ENCODE measurements at regions not wholly inside any gene's neighbourhood (a gene's known extent, or its start where the extent isn't known, plus 50 kb on each side); places are given as distances from the start of the nearest gene placed in this dataset.

GRCh38 chr2:82986899-82987298 is 1472.2 kb downstream of the SUCLG1 start:
- Histone ChIP-seq H3K4me1 (ENCODE audit: insufficient read depth, poor library complexity, severe bottlenecking) (no peaks in the 10 kb centered on the region), H3K4me3 (ENCODE audit: severe bottlenecking) (no peak overlapping the region), H3K36me3 (ENCODE audit: low read depth) (no peaks in the 10 kb centered on the region), H3K9me3 (ENCODE audit: severe bottlenecking) (no peaks in the 10 kb centered on the region), H3K27ac (ENCODE audit: poor library complexity, severe bottlenecking) (no peak overlapping the region), H3K27me3 (ENCODE audit: insufficient read depth, poor library complexity, severe bottlenecking) (no peaks in the 10 kb centered on the region)
- DNase-seq (ENCODE audit: low spot score) (no peak), ATAC-seq (ENCODE audit: low read depth) (no peak)
- no peak for TF ChIP-seq CTCF (IDR thresholded peaks at IDR 0.05; ENCODE audit: poor library complexity, severe bottlenecking)

DNA sequence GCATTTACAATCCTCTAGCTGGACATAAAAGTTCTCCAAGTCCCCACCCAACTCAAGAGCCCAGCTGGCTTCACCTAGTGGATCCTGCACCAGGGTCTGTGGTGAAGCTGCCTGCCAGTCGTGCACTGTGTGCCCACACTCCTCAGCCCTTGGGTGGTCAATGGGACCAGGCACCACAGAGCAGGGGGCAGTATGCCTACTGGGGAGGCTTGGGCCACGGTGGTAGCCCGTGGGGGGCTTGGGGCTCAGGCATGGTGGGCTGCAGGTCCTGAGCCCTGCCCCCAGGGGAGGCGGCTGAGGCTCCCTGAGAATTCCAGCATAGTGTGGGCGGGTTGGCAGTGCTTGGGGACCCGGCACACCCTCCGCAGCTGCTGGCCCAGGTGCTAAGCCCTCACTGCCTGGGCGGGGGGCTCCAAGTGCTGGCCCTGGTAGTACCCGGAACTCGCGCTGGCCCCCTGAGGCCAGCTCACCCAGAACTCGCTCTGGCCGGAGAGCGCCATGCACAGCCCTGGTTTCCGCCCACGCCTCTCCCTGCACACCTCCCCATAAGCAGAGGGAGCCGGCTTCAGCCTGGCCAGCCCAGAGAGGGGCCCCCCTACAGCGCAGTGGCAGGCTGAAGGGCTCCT is 1473.4 kb downstream of the SUCLG1 start:
- no peaks in the 10 kb centered on the region for H3K4me1 ChIP-seq (ENCODE audit: insufficient read depth, poor library complexity, severe bottlenecking)
- no peaks in the 10 kb centered on the region for H3K9me3 ChIP-seq (ENCODE audit: severe bottlenecking)
- no peak for ATAC-seq (ENCODE audit: low read depth)
- no peak for TF ChIP-seq CTCF (IDR thresholded peaks at IDR 0.05; ENCODE audit: poor library complexity, severe bottlenecking)
- H3K27me3 ChIP-seq (ENCODE audit: insufficient read depth, poor library complexity, severe bottlenecking), result no peaks in the 10 kb centered on the region
- H3K36me3 ChIP-seq (ENCODE audit: low read depth), result no peaks in the 10 kb centered on the region
- H3K27ac ChIP-seq (ENCODE audit: poor library complexity, severe bottlenecking), result no peak overlapping the region
- DNase-seq (ENCODE audit: low spot score), result no peak
- no peak overlapping the region for H3K4me3 ChIP-seq (ENCODE audit: severe bottlenecking)

DNA sequence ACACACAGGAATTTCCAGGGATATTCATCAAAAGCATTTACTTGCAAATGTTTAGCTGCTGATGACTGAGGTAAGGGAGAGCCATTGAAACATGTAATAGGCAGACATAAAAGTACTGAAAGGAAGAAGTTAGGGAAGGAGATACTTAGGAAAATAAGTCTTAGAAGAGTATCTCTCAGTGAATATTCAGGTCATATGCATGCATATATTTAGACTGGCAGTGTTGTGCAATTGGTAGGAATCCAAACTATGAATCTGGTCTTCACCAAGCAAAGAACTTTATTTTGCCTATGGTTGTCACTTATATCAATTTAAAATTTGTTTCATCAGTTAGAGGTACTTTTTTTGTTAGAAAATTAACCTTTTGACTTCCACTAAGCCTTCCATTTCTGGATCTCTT is 1490.7 kb downstream of the SUCLG1 start:
- no peaks in the 10 kb centered on the region for H3K4me1 ChIP-seq (ENCODE audit: insufficient read depth, poor library complexity, severe bottlenecking)
- DNase-seq (ENCODE audit: low spot score) (no peak), ATAC-seq (ENCODE audit: low read depth) (no peak)
- H3K27ac ChIP-seq (ENCODE audit: poor library complexity, severe bottlenecking), result no peak overlapping the region
- no peaks in the 10 kb centered on the region for H3K36me3 ChIP-seq (ENCODE audit: low read depth)
- no peak for TF ChIP-seq CTCF (IDR thresholded peaks at IDR 0.05; ENCODE audit: poor library complexity, severe bottlenecking)
- no peaks in the 10 kb centered on the region for H3K27me3 ChIP-seq (ENCODE audit: insufficient read depth, poor library complexity, severe bottlenecking)
- H3K9me3 ChIP-seq (ENCODE audit: severe bottlenecking), result no peaks in the 10 kb centered on the region
- no peak overlapping the region for H3K4me3 ChIP-seq (ENCODE audit: severe bottlenecking)

GRCh38 chr2:82964341-82964740 is 1494.7 kb downstream of the SUCLG1 start:
- Histone ChIP-seq H3K36me3 (ENCODE audit: low read depth) (no peaks in the 10 kb centered on the region), H3K9me3 (ENCODE audit: severe bottlenecking) (no peaks in the 10 kb centered on the region), H3K4me1 (ENCODE audit: insufficient read depth, poor library complexity, severe bottlenecking) (no peaks in the 10 kb centered on the region), H3K27ac (ENCODE audit: poor library complexity, severe bottlenecking) (no peak overlapping the region), H3K27me3 (ENCODE audit: insufficient read depth, poor library complexity, severe bottlenecking) (no peaks in the 10 kb centered on the region), H3K4me3 (ENCODE audit: severe bottlenecking) (no peak overlapping the region)
- no peak for ATAC-seq (ENCODE audit: low read depth)
- no peak for TF ChIP-seq CTCF (IDR thresholded peaks at IDR 0.05; ENCODE audit: poor library complexity, severe bottlenecking)
- no peak for DNase-seq (ENCODE audit: low spot score)

DNA sequence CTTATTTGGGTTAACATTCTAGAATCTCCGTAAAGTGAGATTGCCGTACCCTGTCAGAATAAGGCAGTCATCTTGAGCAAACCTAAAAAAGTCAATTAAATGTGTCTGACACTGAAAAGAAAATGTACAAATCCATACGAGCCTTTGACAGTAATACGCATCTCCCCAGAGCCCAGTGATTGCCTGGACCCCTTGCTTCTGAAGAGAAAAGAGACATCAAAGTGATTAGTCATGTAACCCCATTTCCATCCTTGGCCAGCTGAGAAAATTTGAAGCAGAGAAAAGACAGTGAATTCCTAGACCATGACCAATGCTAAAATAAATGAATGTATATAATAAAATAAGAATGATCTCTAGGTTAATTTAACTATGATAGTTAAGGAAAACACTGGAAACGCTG is 1499.4 kb downstream of the SUCLG1 start:
- ATAC-seq (ENCODE audit: low read depth), result no peak
- TF ChIP-seq CTCF (IDR thresholded peaks at IDR 0.05; ENCODE audit: poor library complexity, severe bottlenecking), result no peak

More for the DNA sequence above, 1499.4 kb downstream of the SUCLG1 start:
- H3K9me3 ChIP-seq (ENCODE audit: severe bottlenecking), result no peaks in the 10 kb centered on the region
- no peaks in the 10 kb centered on the region for H3K4me1 ChIP-seq (ENCODE audit: insufficient read depth, poor library complexity, severe bottlenecking)
- DNase-seq (ENCODE audit: low spot score), result no peak
- H3K27ac ChIP-seq (ENCODE audit: poor library complexity, severe bottlenecking), result no peak overlapping the region
- H3K27me3 ChIP-seq (ENCODE audit: insufficient read depth, poor library complexity, severe bottlenecking), result no peaks in the 10 kb centered on the region
- no peak overlapping the region for H3K4me3 ChIP-seq (ENCODE audit: severe bottlenecking)
- H3K36me3 ChIP-seq (ENCODE audit: low read depth), result no peaks in the 10 kb centered on the region

Data from RWPE2 (cell line).